ENCODE measurements at regions not wholly inside any gene's neighbourhood (a gene's known extent, or its start where the extent isn't known, plus 50 kb on each side); places are given as distances from the start of the nearest gene placed in this dataset.
"Not testable (repeated sequence)": the region's sequence is repeated elsewhere in the genome, so short reads cannot be mapped to it uniquely, and the experiment has no call there.

GRCh38 chr10:91740353-91740924 is 57.8 kb upstream of the TNKS2 start:
- H3K4me1 ChIP-seq = peaks cover 0 to 32% (median 8%) of the 10 kb centered on the region in 4 donors
- H3K27ac ChIP-seq = no peak overlapping the region
- no peak for ATAC-seq
- H3K36me3 ChIP-seq = no peaks in the 10 kb centered on the region
- no peak overlapping the region for H3K4me3 ChIP-seq
- H3K27me3 ChIP-seq = no peaks in the 10 kb centered on the region
- intact Hi-C loops (cut with DNase I) = loop anchor here (10.0 kb wide), 1 partner anchor 106 kb away; the partner anchor contains the start of gene PPP1R3C (in 2 of the 2)
- no peaks in the 10 kb centered on the region for H3K9me3 ChIP-seq
- TF ChIP-seq POLR2A (IDR thresholded peaks at IDR 0.05) (no peak), CTCF (IDR thresholded peaks at IDR 0.05) (no peak)
- no CpG with 5 or more reads among the region's 6 CpGs for WGBS (ENCODE audit: insufficient coverage, low coverage, low lambda C conversion rate, missing lambda C conversion rate)
- DNase-seq = no peak

GRCh38 chr10:91732265-91732664 is 66.0 kb upstream of the TNKS2 start:
- 92% methylated on average over 3 of the region's 3 CpGs for WGBS (ENCODE audit: insufficient coverage, low coverage, low lambda C conversion rate, missing lambda C conversion rate)
- not testable (repeated sequence) for H3K27me3 ChIP-seq, DNase-seq

GRCh38 chr10:91729339-91729738 is 68.9 kb upstream of the TNKS2 start:
- H3K4me1 ChIP-seq = peaks cover 0 to 23% (median 2%) of the 10 kb centered on the region in 4 donors
- ATAC-seq; H3K4me3 ChIP-seq; H3K9me3 ChIP-seq; H3K36me3 ChIP-seq; DNase-seq; H3K27me3 ChIP-seq; H3K27ac ChIP-seq; intact Hi-C loops (cut with DNase I): not testable (repeated sequence)

More at GRCh38 chr10:91732265-91732664, 66.0 kb upstream of the TNKS2 start:
- H3K4me3 ChIP-seq; ATAC-seq; H3K36me3 ChIP-seq; H3K27ac ChIP-seq; H3K4me1 ChIP-seq; intact Hi-C loops (cut with DNase I); H3K9me3 ChIP-seq: not testable (repeated sequence)

- H3K27ac ChIP-seq = peak overlapping the region in 1 of 3 donors; percentile 53
- no peak for DNase-seq
- no peaks in the 10 kb centered on the region for H3K36me3 ChIP-seq
- peaks cover 0 to 23% (median 2%) of the 10 kb centered on the region in 4 donors for H3K4me1 ChIP-seq
- H3K9me3 ChIP-seq = no peaks in the 10 kb centered on the region
- whole genome bisulfite sequencing (ENCODE audit: insufficient coverage, low coverage, low lambda C conversion rate, missing lambda C conversion rate) = 62% methylated on average over 2 of the region's 2 CpGs
- peak in 3 of 4 donors; percentile 55 to 59 (median 58) for ATAC-seq
- intact Hi-C loops (cut with DNase I) = no loop called here
- H3K4me3 ChIP-seq = no peak overlapping the region
- no peaks in the 10 kb centered on the region for H3K27me3 ChIP-seq
- TF ChIP-seq POLR2A (IDR thresholded peaks at IDR 0.05) (no peak), CTCF (IDR thresholded peaks at IDR 0.05) (no peak)
Measured at GRCh38 chr10:91726355-91726754, 71.9 kb upstream of the TNKS2 start.

- H3K27ac ChIP-seq = peak overlapping the region in 1 of 3 donors; percentile 53
- TF ChIP-seq POLR2A (IDR thresholded peaks at IDR 0.05) (no peak), CTCF (IDR thresholded peaks at IDR 0.05) (no peak)
- H3K36me3 ChIP-seq = no peaks in the 10 kb centered on the region
- ATAC-seq (peak in 3 of 4 donors; percentile 52 to 77 (median 70)), DNase-seq (no peak)
- H3K4me3 ChIP-seq = no peak overlapping the region
- no peaks in the 10 kb centered on the region for H3K27me3 ChIP-seq
- H3K4me1 ChIP-seq = peaks cover 0 to 23% (median 2%) of the 10 kb centered on the region in 4 donors
- intact Hi-C loops (cut with DNase I) = no loop called here
- 64% methylated on average over 3 of the region's 3 CpGs for WGBS (ENCODE audit: insufficient coverage, low coverage, low lambda C conversion rate, missing lambda C conversion rate)
- no peaks in the 10 kb centered on the region for H3K9me3 ChIP-seq
Measured at GRCh38 chr10:91724933-91725332, 73.3 kb upstream of the TNKS2 start.
